SIG-M5 treated with dmso at 0.1 percent for 504 hours (cell line): ENCODE measurements at regions not wholly inside any gene's neighbourhood (a gene's known extent, or its start where the extent isn't known, plus 50 kb on each side); places are given as distances from the start of the nearest gene placed in this dataset.

Experiments
- DNase-seq: peaks from one replicate; lab custom pipeline; 2025; ENCODE audit not compliant: unreplicated experiment; lab: John Stamatoyannopoulos, UW

DNA sequence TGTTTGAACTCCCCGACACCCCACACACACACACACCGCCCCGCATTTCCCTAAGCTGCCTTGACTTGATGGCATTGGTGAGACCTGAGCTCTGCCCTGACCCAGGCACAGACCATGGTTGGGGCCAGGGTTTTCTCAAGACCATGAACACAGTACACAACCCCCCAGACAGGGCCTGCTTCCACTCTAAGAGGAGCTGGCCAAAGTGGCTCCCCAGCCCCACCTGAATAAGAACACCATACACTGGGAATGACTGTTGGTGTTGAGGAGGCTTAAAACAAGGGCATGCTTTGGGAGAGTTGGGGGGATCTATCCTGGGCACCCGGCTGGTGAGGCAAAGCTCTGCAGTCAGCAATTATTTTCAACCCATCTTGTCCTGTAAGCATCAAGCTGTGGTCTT lies 77.6 kb upstream of the SYT6 start:
- DNase-seq, result no peak

DNA sequence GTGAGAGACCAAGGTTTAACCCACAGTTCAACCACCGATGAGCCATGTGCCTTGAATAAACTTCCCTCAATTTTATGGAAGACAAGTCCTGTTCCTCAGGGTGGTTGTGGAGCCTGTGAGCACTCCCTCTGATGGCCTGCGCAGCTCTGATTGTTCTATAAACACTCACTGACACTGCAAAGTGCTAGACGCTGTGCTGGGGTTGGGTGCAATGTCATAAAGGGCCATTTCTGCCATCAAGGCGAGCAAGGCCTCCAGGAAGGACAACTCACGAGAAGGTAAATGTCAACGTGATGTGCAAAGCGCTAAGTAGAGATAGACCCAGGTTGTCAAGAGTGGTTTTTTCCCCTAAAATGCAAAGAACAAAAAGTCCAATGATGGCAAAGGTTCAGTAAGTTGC lies 75.7 kb upstream of the SYT6 start:
- DNase-seq, result no peak

DNA sequence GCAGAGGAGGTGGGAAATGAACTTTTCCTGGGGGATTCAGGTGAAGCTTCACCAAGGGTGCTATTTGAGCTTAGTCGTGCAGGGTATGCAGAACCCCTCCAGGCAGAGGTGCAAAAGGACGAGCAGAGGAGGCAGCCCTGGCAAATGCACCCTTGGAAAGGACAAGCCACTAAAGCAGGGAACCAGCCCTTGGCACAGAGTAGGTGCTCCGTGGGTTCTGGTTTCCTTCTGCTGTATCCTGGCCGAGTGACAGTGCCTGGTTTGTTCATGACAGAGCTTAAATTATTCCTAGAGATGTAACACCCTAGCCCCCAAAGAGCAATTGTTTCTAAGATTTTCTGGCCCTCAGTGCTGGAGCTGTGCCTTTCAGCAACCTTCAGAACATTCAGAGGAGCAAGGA lies 73.4 kb upstream of the SYT6 start:
- no peak for DNase-seq

DNA sequence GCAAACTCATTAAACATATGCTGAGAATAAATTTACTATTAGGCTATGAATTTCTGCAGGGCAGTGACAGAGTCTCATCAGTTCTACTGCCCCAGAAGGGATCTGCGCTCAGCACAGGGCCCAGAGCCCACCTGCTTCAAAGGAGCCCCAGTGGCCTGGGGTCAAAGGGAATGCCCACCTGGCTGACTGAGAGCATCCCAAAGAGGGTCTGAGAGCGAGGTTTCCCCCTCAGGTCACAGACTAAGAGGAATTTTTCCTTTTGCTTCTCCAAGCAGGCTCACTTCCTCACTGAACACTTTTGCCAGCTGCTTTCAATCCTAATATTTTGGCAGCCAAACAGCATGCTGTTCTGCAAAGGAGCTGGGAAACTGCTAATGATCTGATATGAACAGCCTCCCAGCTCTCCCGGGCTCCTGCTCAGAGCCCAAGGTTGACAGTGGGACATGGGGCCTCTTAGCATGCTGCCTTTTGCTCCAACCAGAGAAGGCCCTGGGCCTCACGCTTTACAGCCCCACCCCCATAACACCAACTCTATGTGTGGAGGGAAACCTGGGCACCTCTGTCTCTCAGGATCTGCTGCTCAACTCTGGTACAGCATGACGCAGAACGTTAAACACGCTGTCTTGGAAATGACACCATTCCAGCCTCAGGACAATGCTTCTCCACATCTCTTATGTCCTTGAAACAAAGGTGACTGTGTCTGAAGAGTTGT lies 70.7 kb upstream of the SYT6 start:
- DNase-seq, result no peak

DNA sequence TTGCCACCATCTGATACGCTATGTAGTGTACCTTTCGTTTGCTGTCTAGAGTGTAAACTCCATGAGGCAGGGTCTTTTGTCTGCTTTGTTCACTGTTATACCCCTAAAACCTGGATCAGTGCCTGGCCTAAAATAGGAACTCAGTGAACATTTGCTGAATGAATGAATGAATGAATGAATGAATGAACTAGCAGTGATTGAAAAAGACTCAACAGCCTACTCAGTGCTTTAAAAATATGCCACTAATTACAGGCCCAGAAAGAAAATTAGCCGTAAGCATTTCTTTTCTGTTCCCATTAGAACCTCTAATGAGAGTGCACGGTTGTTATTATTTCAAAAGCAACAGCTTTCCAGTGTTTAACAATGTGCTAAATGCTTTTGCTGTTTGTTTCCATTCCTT lies 69.3 kb upstream of the SYT6 start:
- DNase-seq, result no peak

DNA sequence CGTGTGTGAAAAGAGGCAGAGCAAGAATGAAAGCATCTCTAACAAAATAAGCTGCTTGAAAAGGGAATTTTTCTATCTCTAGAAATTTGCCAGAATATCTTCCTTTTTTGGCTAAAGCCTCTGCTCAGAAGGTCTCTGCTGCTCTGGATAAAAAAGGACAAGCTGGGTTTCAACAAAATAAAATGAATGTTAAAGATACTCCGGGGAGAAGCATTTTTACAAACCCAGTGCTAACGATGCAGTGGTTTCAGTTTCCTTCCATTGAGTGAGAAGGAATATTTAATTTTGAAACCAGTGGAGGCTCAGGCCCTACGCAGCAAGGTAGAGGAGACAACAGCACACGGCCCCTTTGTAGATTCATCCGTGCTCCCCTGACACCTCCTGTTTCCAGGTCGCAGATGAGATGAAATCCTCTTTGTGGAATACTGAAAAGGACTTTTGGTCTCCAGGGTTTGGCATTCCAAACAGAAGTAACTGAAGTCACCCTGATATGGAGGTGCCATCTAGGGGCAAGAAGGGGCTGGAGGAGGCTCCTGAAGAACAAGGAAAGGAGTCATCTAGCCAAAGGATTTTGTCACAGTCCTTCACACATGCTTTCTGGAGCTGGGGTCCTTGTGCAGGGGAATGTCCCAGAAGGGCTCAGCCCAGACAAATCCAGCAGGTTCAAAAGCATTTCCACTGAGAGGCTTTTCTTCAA lies 65.7 kb upstream of the SYT6 start:
- peak; percentile 40 for DNase-seq

DNA sequence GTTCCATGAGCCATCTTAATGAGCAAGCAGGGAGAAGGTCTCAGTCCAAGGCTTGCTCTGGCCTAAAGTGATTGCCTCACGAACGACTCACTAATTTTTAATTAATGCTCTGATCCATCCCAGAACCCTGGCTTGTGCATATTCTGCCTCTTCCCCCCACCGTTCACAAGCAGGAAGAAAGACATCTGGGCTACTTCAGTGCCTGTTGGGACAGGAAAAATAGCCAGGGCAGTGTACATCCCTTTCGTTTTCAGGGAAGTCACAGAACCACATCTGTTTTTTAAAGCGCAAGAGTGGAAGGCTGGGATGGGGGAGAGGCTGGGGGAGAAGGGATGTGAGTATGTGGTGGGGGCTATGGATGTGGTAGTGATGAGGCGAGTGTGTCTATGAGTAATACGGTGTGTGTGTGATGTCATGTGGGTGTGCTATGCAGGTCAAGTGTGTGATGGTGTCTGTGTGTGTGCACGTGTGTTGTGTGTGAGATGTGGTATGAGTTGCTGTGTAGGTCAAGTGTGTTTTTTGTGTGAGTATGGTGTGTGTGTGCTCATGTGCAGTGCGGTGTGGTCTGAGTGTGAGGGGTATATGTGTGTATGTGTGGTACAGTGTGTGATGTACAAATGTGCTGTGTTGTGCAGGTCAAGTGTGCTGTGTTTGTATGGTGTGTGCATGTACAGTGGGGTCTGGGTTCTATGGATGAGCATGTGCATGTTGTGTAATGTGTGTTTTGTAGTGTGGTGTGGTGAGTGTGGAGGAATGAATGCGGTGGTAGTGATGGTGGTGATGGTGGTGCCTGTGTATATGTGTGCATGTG lies 64.9 kb upstream of the SYT6 start:
- DNase-seq, result no peak

DNA sequence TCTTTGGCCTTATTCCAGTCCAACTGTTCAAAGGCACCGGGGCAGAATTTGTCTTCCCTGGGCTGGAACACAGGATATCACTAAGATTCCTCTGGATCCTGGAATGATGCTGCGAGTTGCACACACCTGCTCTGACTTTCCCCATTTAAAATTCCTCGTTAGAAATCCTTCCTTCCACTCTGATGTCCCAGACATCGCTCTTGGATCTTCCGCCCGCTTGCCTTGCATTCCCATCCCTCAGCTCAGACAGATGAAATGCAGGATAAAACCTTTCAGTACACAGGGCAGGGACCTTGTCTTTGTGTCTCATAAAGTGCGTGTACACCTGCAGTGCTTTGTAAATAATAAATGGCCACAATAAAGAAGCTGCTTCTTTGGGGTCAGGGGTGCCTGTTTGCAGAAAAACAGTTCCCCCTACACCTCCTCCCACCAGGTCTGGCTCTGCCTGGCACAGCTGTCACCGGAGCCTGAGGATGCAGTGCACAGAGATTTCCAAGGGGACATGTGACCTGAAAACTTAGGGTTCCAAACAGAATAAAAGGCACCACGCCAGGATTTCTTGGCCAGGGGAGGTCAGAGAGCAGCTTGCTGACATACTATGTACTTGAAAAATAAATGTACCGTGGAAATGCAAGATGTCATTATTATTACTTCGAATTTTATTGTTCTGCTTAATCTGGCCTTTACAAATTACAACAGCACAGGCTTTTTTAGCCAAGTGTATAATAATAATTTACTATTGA lies 62.9 kb upstream of the SYT6 start:
- DNase-seq, result peak; percentile 85

GRCh38 chr1:114215436-114215835 lies 61.8 kb upstream of the SYT6 start:
- DNase-seq, result peak; percentile 53

DNA sequence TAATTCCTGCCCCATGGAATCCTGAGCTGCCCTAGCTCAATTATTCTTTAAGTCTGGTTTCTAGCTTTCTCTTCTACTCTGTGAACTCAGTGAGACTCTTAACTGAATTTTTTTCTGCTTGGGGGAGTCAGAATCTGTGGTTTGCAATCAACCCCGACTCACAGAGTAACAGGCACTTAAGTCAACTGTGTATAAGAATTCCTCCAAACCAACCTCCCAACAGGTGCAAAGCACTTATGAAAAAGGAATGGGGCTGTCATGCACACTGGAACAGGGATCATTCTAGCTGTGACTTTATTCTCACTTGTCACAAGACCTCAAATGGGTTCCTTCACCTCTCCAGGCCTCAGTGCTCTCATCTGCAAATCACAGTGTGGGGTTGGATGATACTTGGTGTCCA lies 60.3 kb upstream of the SYT6 start:
- no peak for DNase-seq

- DNase-seq, result no peak
These were observed 56.3 kb upstream of the SYT6 start for GRCh38 chr1:114209971-114210370.

GRCh38 chr1:114208714-114209113 lies 55.0 kb upstream of the SYT6 start:
- DNase-seq, result peak; percentile 28

DNA sequence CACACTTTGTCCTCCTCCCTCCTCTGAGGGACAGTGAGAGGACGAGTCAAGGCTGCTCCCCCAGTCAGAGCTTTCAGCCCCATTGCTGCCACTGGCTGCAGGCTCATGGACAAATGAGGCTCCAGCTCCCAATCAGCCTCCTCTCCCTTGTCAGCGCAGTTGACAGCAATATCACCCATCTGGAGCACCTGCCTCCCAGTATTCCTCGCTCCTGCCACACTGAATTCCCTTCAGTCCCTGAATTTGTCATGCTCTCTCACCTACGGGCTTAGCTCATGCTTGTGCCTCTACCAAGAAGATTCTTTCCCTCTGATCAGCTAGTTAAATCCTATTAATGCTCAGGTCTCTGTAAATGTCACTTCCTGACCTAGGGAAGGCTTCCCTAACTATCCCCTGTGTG lies 54.4 kb upstream of the SYT6 start:
- no peak for DNase-seq

DNA sequence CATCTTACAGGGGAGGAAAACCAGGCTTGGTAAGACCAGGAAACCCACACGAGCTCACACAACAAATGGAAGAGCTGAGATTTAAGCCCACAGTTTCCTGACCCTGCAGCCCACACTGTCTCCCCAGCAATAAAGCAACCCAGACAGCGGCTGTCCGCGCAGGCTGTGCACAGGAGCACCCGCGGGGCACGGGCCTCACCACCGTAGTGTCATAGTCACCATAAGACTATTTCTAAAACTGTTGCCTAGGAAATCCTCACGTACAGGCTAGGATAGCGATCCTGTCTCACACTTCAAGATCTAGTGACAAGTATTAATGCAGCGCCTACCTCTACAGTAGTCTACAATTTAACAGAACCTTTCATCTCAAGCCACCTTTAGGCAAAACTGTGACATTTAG lies 54.0 kb upstream of the SYT6 start:
- no peak for DNase-seq

GRCh38 chr1:114206392-114206791 lies 52.7 kb upstream of the SYT6 start:
- no peak for DNase-seq

DNA sequence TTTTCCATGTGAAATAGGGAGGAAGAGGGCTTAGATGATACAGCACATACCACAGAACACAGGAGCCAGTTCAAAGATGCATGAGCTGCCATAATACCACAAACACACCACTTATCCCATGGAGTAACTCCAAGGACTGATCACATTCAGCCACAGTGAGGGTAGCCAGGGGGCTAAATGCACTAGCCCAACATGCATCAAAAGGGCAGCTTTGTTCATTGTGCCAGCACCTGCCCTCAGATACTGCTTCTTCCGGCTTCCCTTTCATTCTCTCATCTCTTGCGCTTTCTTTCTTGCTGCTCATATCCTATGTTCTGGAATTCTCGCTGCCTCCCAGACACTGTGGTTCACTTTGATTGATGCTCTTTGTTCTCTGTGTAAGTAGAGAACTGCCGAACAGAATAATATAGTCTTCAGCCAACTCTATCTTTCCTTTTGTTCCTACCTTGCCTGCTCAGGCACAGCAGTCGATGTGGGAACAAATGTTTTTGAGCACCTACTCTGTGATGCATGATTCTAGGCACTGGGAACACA lies 50.0 kb upstream of the SYT6 start:
- no peak for DNase-seq
